ENCODE measurements at regions not wholly inside any gene's neighbourhood (a gene's known extent, or its start where the extent isn't known, plus 50 kb on each side); places are given as distances from the start of the nearest gene placed in this dataset.

DNA sequence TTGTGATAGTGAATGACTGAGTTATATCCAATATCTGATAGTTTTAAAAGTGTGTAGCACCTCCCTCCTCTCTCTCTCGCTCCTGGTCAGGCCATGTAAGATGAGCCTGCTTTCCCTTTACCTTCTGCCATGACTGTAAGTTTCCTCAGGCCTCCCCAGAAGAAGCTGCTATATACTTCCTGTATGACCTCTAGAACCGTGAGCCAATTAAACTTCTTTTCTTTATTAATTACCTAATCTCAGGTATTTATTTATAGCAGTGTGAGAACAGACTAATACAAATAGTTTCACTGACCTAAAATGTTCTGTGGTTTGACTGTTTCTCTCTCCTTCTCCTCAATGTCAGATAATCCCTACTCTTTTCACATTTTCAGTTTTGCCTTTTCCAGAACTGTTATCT lies 321.3 kb upstream of the MBL2 start:
- H3K27me3 Mint-ChIP-seq (ENCODE audit: low read depth): no peaks in the 10 kb centered on the region
- no peaks in the 10 kb centered on the region for H3K36me3 Mint-ChIP-seq (ENCODE audit: low read depth)
- TF ChIP-seq, protein P1, sequence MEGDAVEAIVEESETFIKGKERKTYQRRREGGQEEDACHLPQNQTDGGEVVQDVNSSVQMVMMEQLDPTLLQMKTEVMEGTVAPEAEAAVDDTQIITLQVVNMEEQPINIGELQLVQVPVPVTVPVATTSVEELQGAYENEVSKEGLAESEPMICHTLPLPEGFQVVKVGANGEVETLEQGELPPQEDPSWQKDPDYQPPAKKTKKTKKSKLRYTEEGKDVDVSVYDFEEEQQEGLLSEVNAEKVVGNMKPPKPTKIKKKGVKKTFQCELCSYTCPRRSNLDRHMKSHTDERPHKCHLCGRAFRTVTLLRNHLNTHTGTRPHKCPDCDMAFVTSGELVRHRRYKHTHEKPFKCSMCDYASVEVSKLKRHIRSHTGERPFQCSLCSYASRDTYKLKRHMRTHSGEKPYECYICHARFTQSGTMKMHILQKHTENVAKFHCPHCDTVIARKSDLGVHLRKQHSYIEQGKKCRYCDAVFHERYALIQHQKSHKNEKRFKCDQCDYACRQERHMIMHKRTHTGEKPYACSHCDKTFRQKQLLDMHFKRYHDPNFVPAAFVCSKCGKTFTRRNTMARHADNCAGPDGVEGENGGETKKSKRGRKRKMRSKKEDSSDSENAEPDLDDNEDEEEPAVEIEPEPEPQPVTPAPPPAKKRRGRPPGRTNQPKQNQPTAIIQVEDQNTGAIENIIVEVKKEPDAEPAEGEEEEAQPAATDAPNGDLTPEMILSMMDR (conservative IDR thresholded peaks at IDR 0.05): no peak
- peaks cover 3% of the 10 kb centered on the region for H3K4me1 Mint-ChIP-seq
- H3K9me3 Mint-ChIP-seq: peaks cover 3% of the 10 kb centered on the region
- DNase-seq (ENCODE audit: low read depth, low spot score): no peak
- H3K4me3 Mint-ChIP-seq: no peak overlapping the region
- no peak overlapping the region for H3K27ac Mint-ChIP-seq (ENCODE audit: unreplicated experiment)

DNA sequence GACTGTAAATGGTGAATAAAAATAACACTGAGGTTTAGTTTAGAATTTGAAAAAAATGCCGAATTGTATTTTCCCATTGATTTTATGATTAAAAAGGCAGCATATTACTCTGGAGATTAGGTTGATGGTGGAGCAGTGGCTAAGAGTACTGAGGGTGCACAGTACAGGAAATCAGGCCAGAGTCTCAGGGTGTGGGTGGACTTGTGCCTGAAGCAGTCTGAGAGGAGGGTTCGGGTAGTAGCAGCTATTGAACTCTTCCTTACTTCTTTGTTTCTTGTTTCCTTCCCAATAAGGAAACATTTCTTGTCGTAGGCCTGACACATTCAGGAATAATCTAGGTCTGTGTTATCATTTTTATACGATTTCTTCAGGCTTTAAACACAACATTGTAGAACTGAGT lies 319.0 kb upstream of the MBL2 start:
- no peak for DNase-seq (ENCODE audit: low read depth, low spot score)
- Mint-ChIP-seq H3K9me3 (no peaks in the 10 kb centered on the region), H3K4me1 (peaks cover 3% of the 10 kb centered on the region), H3K36me3 (ENCODE audit: low read depth) (no peaks in the 10 kb centered on the region), H3K4me3 (no peak overlapping the region), H3K27ac (ENCODE audit: unreplicated experiment) (no peak overlapping the region), H3K27me3 (ENCODE audit: low read depth) (no peaks in the 10 kb centered on the region)
- TF ChIP-seq, protein P1 (conservative IDR thresholded peaks at IDR 0.05): no peak

DNA sequence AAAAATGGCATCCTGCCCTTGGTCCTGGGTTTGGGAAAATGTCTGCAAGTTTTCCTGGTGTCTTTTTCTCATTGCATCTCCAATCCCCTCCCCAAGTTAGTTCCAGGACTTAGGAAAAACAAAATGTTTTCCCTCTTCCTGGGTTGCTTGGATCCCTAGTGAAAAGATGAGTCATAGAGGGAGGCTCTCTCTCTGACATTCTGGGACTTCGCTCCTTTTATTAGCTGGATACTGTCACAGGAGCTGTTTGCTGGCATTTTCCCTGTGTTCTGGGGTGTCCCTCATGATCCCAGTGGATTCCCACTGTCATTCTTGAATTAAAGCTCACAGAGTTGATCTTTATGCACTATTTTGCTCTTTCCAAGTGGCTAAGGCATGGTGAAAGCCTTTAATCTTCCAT lies 316.4 kb upstream of the MBL2 start:
- DNase-seq (ENCODE audit: low read depth, low spot score): no peak
- Mint-ChIP-seq H3K27ac (ENCODE audit: unreplicated experiment) (no peak overlapping the region), H3K4me3 (no peak overlapping the region), H3K27me3 (ENCODE audit: low read depth) (no peaks in the 10 kb centered on the region), H3K9me3 (peaks cover 7% of the 10 kb centered on the region), H3K36me3 (ENCODE audit: low read depth) (peaks cover 2% of the 10 kb centered on the region), H3K4me1 (peaks cover 3% of the 10 kb centered on the region)
- TF ChIP-seq, protein P1 (conservative IDR thresholded peaks at IDR 0.05): no peak

DNA sequence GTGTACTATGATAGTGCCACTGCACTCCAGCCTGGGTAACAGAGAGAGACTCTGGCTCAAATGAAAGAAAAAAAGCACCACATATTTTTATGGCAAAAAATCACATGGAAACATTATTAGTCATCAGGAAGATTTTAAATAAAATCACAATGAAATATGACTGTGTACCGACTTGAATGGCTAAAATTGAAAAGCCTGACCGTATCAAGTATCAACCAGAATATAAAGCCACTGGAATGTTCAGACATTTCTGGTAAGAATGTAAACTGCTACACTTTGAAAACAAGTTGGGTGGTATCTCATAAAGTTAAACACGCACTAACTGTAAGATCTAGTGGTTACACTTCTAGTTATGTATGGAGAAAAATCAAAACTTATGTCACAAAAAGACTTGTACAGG lies 306.7 kb upstream of the MBL2 start:
- Mint-ChIP-seq H3K4me1 (no peaks in the 10 kb centered on the region), H3K27me3 (ENCODE audit: low read depth) (no peaks in the 10 kb centered on the region), H3K9me3 (peaks cover 6% of the 10 kb centered on the region), H3K27ac (ENCODE audit: unreplicated experiment) (no peak overlapping the region), H3K36me3 (ENCODE audit: low read depth) (no peaks in the 10 kb centered on the region), H3K4me3 (no peak overlapping the region)
- no peak for DNase-seq (ENCODE audit: low read depth, low spot score)
- TF ChIP-seq, protein P1 (conservative IDR thresholded peaks at IDR 0.05): no peak

DNA sequence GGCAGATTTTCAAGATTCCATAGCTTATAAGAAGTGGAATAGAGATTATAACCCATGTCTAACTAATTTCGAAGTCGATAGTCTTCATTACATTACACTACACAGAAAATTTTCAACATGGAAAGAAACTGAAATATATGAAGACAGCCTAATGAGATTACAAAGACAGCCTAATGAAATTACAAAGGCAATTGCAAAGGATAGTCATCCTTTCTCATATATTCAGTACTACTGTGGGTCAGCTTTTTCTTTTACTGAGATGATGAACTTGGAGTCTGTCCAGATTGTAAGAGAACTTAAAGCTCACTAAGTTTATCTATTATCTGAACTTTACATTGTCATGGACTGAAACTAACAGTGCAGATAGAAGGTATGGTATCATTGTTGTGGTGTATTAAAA lies 304.4 kb upstream of the MBL2 start:
- no peaks in the 10 kb centered on the region for H3K36me3 Mint-ChIP-seq (ENCODE audit: low read depth)
- no peak for DNase-seq (ENCODE audit: low read depth, low spot score)
- H3K27me3 Mint-ChIP-seq (ENCODE audit: low read depth): no peaks in the 10 kb centered on the region
- no peak overlapping the region for H3K4me3 Mint-ChIP-seq
- H3K4me1 Mint-ChIP-seq: no peaks in the 10 kb centered on the region
- H3K27ac Mint-ChIP-seq (ENCODE audit: unreplicated experiment): no peak overlapping the region
- peaks cover 2% of the 10 kb centered on the region for H3K9me3 Mint-ChIP-seq
- TF ChIP-seq, protein P1 (conservative IDR thresholded peaks at IDR 0.05): no peak

DNA sequence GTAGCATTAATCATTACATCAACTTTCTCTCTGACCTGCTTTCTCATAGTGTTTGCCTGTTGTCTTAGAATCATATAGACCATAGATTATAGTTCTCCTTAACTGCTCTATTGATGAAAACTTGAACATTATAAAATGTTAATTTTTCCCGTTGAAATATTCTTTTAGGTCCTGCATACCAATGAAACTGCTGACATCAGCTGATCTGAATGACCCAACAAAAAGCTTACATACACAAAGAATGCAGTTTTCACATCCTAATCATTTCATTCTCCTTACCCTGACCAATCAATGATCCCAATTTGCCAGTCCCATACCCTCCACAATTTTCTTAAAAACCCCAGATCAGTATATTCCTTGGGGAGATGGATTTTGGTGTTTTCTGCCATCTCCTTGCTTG lies 302.9 kb upstream of the MBL2 start:
- Mint-ChIP-seq H3K9me3 (peaks cover 2% of the 10 kb centered on the region), H3K4me1 (no peaks in the 10 kb centered on the region), H3K27ac (ENCODE audit: unreplicated experiment) (no peak overlapping the region), H3K36me3 (ENCODE audit: low read depth) (no peaks in the 10 kb centered on the region), H3K27me3 (ENCODE audit: low read depth) (no peaks in the 10 kb centered on the region), H3K4me3 (no peak overlapping the region)
- DNase-seq (ENCODE audit: low read depth, low spot score): no peak
- TF ChIP-seq, protein P1 (conservative IDR thresholded peaks at IDR 0.05): no peak

All from neural crest cell (in vitro differentiated cells).